AG04449 (cell line): ENCODE measurements at regions not wholly inside any gene's neighbourhood (a gene's known extent, or its start where the extent isn't known, plus 50 kb on each side); places are given as distances from the start of the nearest gene placed in this dataset.

ENCODE experiments used
- CTCF ChIA-PET: fragments of 350-600 bp; formaldehyde crosslinking; extraction: SDS; loops from one replicate; lab custom pipeline; 2021; ENCODE audit warnings: antibody characterized with exemption; lab: Yijun Ruan, JAX
- POLR2A ChIA-PET: fragments of 400-600, 350-600 bp; formaldehyde crosslinking; extraction: SDS; loops from one replicate; lab custom pipeline; 2020; ENCODE audit warnings: antibody characterized with exemption, inconsistent platforms; lab: Yijun Ruan, JAX
- DNase-seq: peaks from one replicate; pipeline ENCODE4 v3.0.0-alpha.2; 2010; ENCODE audit warnings: low read depth, low spot score
- H3K4me3 ChIP-seq: 2 replicates; pipeline ENCODE4 v1.5.1; 2011; ENCODE audit warnings: low read depth, mild to moderate bottlenecking, control low read depth, low read length
- CTCF ChIP-seq: IDR thresholded peaks from one replicate; pipeline ENCODE4 v1.5.1; 2011; ENCODE audit warnings: mild to moderate bottlenecking, moderate library complexity, low read length, control low read depth, inconsistent platforms; ENCODE audit not compliant: insufficient read depth; ENCODE audit errors: missing control alignments

- CTCF ChIA-PET: no interaction called here
- no peak for TF ChIP-seq CTCF
- POLR2A ChIA-PET: no interaction called here
- no peak for DNase-seq
- H3K4me3 ChIP-seq: no peak overlapping the region
Observed at GRCh38 chr22:48545987-48546386, 1281.7 kb downstream of the BRD1 start.

DNA sequence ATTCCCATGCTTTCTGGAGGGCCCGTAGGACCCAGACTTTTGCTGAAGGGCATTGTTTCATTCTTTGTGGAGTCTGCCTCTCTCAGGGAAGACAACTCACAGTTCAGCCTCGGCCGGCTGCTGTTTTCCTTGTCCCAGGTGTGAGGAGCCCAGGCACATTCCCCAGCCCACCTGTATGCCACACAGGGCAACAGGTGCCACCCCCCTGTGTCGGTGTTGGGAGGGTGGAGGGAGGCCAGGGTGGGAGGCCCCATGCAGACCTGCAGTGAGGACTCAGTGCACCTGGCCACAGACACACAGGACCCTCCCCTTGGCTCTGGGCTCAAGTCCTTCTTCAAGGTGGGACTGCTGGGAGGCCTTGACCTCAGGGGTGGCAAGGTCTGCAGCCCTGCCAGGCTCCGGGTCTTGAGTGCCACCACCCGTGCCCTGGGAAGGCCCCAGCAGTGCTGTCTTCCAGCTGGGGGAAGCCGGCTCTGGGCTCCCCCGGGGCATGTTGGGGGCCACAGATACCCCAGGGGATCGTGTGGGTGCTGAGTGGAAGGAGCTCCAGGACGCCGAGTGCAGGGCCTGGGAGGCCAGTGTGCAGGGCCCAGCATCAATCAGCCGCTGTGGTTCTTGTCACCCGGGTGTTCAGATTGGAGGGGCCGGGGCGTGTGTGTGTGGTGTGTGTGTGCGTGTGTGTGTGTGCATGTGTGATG lies 1286.1 kb downstream of the BRD1 start:
- no peak overlapping the region for H3K4me3 ChIP-seq
- ChIA-PET CTCF (no interaction called here), POLR2A (no interaction called here)
- no peak for TF ChIP-seq CTCF
- DNase-seq: no peak

GRCh38 chr22:48539261-48539660 lies 1288.4 kb downstream of the BRD1 start:
- ChIA-PET CTCF (interaction anchor here (0.9 kb wide), 1 partner anchor 9 kb away, joined by 3 read pairs; no protein-coding TSS in a partner anchor), POLR2A (no interaction called here)
- no peak overlapping the region for H3K4me3 ChIP-seq

GRCh38 chr22:48538291-48538820 lies 1289.3 kb downstream of the BRD1 start:
- POLR2A ChIA-PET: interaction anchor here (0.7 kb wide), 1 partner anchor 23 kb away, joined by 3 read pairs; no protein-coding TSS in a partner anchor
- CTCF ChIA-PET: interaction anchor here (0.9 kb wide), 1 partner anchor 9 kb away, joined by 3 read pairs; no protein-coding TSS in a partner anchor
- TF ChIP-seq CTCF: no peak
- H3K4me3 ChIP-seq: no peak overlapping the region
- DNase-seq: no peak

More at GRCh38 chr22:48539261-48539660, 1288.4 kb downstream of the BRD1 start:
- no peak for DNase-seq
- no peak for TF ChIP-seq CTCF

DNA sequence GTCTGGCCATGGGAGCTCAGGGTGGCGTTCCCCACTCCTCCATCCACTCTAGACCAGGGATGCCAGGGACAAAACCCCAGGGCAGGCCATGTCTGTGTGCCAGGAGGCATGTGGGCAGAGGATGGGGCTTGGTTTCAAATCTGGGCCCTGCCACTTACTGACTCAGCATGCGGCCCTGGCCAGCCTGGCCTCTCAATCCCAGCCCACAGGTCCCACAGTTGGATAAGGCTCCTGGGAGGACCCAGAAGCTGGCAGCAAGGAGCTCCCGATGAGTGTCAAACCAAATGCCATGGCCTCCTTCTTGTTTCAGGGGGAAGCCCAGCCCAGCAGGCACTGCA lies 1290.4 kb downstream of the BRD1 start:
- no peak overlapping the region for H3K4me3 ChIP-seq
- ChIA-PET POLR2A (no interaction called here), CTCF (interaction anchor here (0.8 to 1.3 kb wide), 2 partner anchors 10 to 42 kb away, joined by 3 read pairs; no protein-coding TSS in a partner anchor)
- no peak for DNase-seq
- TF ChIP-seq CTCF: no peak

- H3K4me3 ChIP-seq: no peak overlapping the region
- ChIA-PET CTCF (interaction anchor here (0.8 to 1.3 kb wide), 2 partner anchors 9 to 42 kb away, joined by 3 read pairs; no protein-coding TSS in a partner anchor), POLR2A (no interaction called here)
- no peak for DNase-seq
- no peak for TF ChIP-seq CTCF
Observed at GRCh38 chr22:48536541-48537342, 1290.9 kb downstream of the BRD1 start.
